WTC11 (cell line): ENCODE measurements at regions not wholly inside any gene's neighbourhood (a gene's known extent, or its start where the extent isn't known, plus 50 kb on each side); places are given as distances from the start of the nearest gene placed in this dataset.

Source experiments
- CTCF ChIP-seq: fragments of 200-600 bp; IDR thresholded peaks from 2 replicates; pipeline ENCODE4 v1.8.0; 2022; ENCODE audit warnings: antibody characterized with exemption
- ESRRA ChIP-seq: sonication (generic); formaldehyde crosslinking; IDR thresholded peaks from 2 replicates; pipeline ENCODE4 v1.8.1; 2022; ENCODE audit warnings: mild to moderate bottlenecking, missing genetic modification reagents, borderline replicate concordance
- HMGXB4 ChIP-seq: sonication (generic); formaldehyde crosslinking; IDR thresholded peaks from 2 replicates; pipeline ENCODE4 v1.8.1; 2023; ENCODE audit warnings: mild to moderate bottlenecking, moderate library complexity, missing genetic modification reagents
- IRF1 ChIP-seq: sonication (generic); formaldehyde crosslinking; IDR thresholded peaks from 2 replicates; pipeline ENCODE4 v1.8.0; 2023; ENCODE audit warnings: missing genetic modification reagents
- NFYB ChIP-seq: sonication (generic); formaldehyde crosslinking; conservative IDR thresholded peaks from 2 replicates; pipeline ENCODE4 v1.8.0; 2022; ENCODE audit warnings: low read depth, missing genetic modification reagents
- TEAD1 ChIP-seq: sonication (generic); formaldehyde crosslinking; IDR thresholded peaks from 2 replicates; pipeline ENCODE4 v1.8.0; 2022; ENCODE audit warnings: mild to moderate bottlenecking, missing genetic modification reagents
- USF2 ChIP-seq: sonication (generic); formaldehyde crosslinking; IDR thresholded peaks from 2 replicates; pipeline ENCODE4 v1.8.1; 2023; ENCODE audit warnings: mild to moderate bottlenecking, missing genetic modification reagents, moderate library complexity
- ZNF416 ChIP-seq: fragments of 250-450 bp; sonication (Bioruptor Pico); IDR thresholded peaks from 2 replicates; pipeline ENCODE4 v1.9.0; 2021; ENCODE audit warnings: mild to moderate bottlenecking, inconsistent platforms

GRCh38 chr1:29875557-29876028 is 639.3 kb downstream of the PTPRU start:
- no peak for TF ChIP-seq ESRRA (CRISPR knock-in tag)
- no peak for TF ChIP-seq ZNF416 (CRISPR knock-in tag)
- no peak for TF ChIP-seq CTCF
- TF ChIP-seq TEAD1 (CRISPR knock-in tag) = no peak
- TF ChIP-seq IRF1 (CRISPR knock-in tag) = no peak
- no peak for TF ChIP-seq NFYB
- TF ChIP-seq USF2 (CRISPR knock-in tag) = no peak
- no peak for TF ChIP-seq HMGXB4 (CRISPR knock-in tag)
